ENCODE measurements at regions not wholly inside any gene's neighbourhood (a gene's known extent, or its start where the extent isn't known, plus 50 kb on each side); places are given as distances from the start of the nearest gene placed in this dataset.

GRCh38 chr10:36313142-36313541, 671.0 kb upstream of the FZD8 start:
- no peak for DNase-seq (ENCODE audit: low read depth, low spot score)
- CTCF ChIA-PET, result no interaction called here

GRCh38 chr10:36303896-36304295, 661.8 kb upstream of the FZD8 start:
- Histone ChIP-seq H3K27ac (ENCODE audit: low read depth, low read length) (no peak overlapping the region), H3K4me3 (ENCODE audit: low read depth, low read length) (no peak overlapping the region), H3K9me3 (ENCODE audit: control insufficient read depth, insufficient read depth, low read length) (no peaks in the 10 kb centered on the region; the same call in 1 of the 2 replicates), H3K27me3 (ENCODE audit: control insufficient read depth, insufficient read depth, low read length) (no peaks in the 10 kb centered on the region)
- no peak for TF ChIP-seq CTCF (IDR thresholded peaks at IDR 0.05; ENCODE audit: low read depth, low read length)
- ChIA-PET CTCF (interaction anchor here (0.5 kb wide), 1 partner anchor 21 kb away, joined by 3 read pairs; no protein-coding TSS in a partner anchor), POLR2A (no interaction called here)
- DNase-seq (ENCODE audit: low read depth, low spot score), result no peak

More at GRCh38 chr10:36313142-36313541, 671.0 kb upstream of the FZD8 start:
- Histone ChIP-seq H3K27me3 (ENCODE audit: control insufficient read depth, insufficient read depth, low read length) (no peaks in the 10 kb centered on the region), H3K4me3 (ENCODE audit: low read depth, low read length) (no peak overlapping the region), H3K27ac (ENCODE audit: low read depth, low read length) (no peak overlapping the region), H3K9me3 (ENCODE audit: control insufficient read depth, insufficient read depth, low read length) (no peaks in the 10 kb centered on the region)
- POLR2A ChIA-PET, result no interaction called here
- no peak for TF ChIP-seq CTCF (IDR thresholded peaks at IDR 0.05; ENCODE audit: low read depth, low read length)

- no peak for DNase-seq (ENCODE audit: low read depth, low spot score)
- ChIA-PET CTCF (no interaction called here), POLR2A (no interaction called here)
- TF ChIP-seq CTCF (IDR thresholded peaks at IDR 0.05; ENCODE audit: low read depth, low read length), result no peak
- no peak overlapping the region for H3K27ac ChIP-seq (ENCODE audit: low read depth, low read length)
- no peaks in the 10 kb centered on the region for H3K9me3 ChIP-seq (ENCODE audit: control insufficient read depth, insufficient read depth, low read length)
- no peak overlapping the region for H3K4me3 ChIP-seq (ENCODE audit: low read depth, low read length)
- H3K27me3 ChIP-seq (ENCODE audit: control insufficient read depth, insufficient read depth, low read length), result no peaks in the 10 kb centered on the region
Measured at GRCh38 chr10:36302086-36302485, 660.0 kb upstream of the FZD8 start.

GRCh38 chr10:36301539-36301938, 659.4 kb upstream of the FZD8 start:
- no peak for DNase-seq (ENCODE audit: low read depth, low spot score)
- TF ChIP-seq CTCF (IDR thresholded peaks at IDR 0.05; ENCODE audit: low read depth, low read length), result no peak
- H3K27ac ChIP-seq (ENCODE audit: low read depth, low read length), result no peak overlapping the region
- no peaks in the 10 kb centered on the region for H3K9me3 ChIP-seq (ENCODE audit: control insufficient read depth, insufficient read depth, low read length)
- POLR2A ChIA-PET, result no interaction called here
- CTCF ChIA-PET, result no interaction called here
- H3K27me3 ChIP-seq (ENCODE audit: control insufficient read depth, insufficient read depth, low read length), result no peaks in the 10 kb centered on the region
- no peak overlapping the region for H3K4me3 ChIP-seq (ENCODE audit: low read depth, low read length)

- H3K27ac ChIP-seq (ENCODE audit: low read depth, low read length), result no peak overlapping the region
- ChIA-PET CTCF (no interaction called here), POLR2A (no interaction called here)
- TF ChIP-seq CTCF (IDR thresholded peaks at IDR 0.05; ENCODE audit: low read depth, low read length), result no peak
- DNase-seq (ENCODE audit: low read depth, low spot score), result no peak
- H3K27me3 ChIP-seq (ENCODE audit: control insufficient read depth, insufficient read depth, low read length), result no peaks in the 10 kb centered on the region
- H3K4me3 ChIP-seq (ENCODE audit: low read depth, low read length), result no peak overlapping the region
- no peaks in the 10 kb centered on the region for H3K9me3 ChIP-seq (ENCODE audit: control insufficient read depth, insufficient read depth, low read length)
Measured at GRCh38 chr10:36301139-36301538, 659.0 kb upstream of the FZD8 start.
